Activated T-cell treated with anti-CD3 and anti-CD28 coated beads for 48 hours (primary cell): ENCODE measurements at regions not wholly inside any gene's neighbourhood (a gene's known extent, or its start where the extent isn't known, plus 50 kb on each side); places are given as distances from the start of the nearest gene placed in this dataset.
"Not testable (repeated sequence)": the region's sequence is repeated elsewhere in the genome, so short reads cannot be mapped to it uniquely, and the experiment has no call there.

Experiments
- DNase-seq: peaks from one replicate; pipeline ENCODE4 v3.0.0-alpha.2; 2020; ENCODE audit warnings: low read depth

GRCh38 chr2:82075875-82076274 lies 1771.3 kb upstream of the LRRTM1 start:
- DNase-seq = no peak

GRCh38 chr2:82062463-82062862 lies 1757.9 kb upstream of the LRRTM1 start:
- DNase-seq = no peak

GRCh38 chr2:82055846-82056245 lies 1751.3 kb upstream of the LRRTM1 start:
- DNase-seq = no peak

GRCh38 chr2:82043867-82044266 lies 1739.3 kb upstream of the LRRTM1 start:
- DNase-seq = no peak

- no peak for DNase-seq
Measured at GRCh38 chr2:82027921-82028615, 1723.5 kb upstream of the LRRTM1 start.

- no peak for DNase-seq
Measured at GRCh38 chr2:82023710-82024109, 1719.2 kb upstream of the LRRTM1 start.

- no peak for DNase-seq
Measured at GRCh38 chr2:82013641-82014040, 1709.1 kb upstream of the LRRTM1 start.

GRCh38 chr2:82007071-82007664 lies 1702.6 kb upstream of the LRRTM1 start:
- DNase-seq = no peak

- DNase-seq = not testable (repeated sequence)
Measured at GRCh38 chr2:82005889-82006288, 1701.3 kb upstream of the LRRTM1 start.

- no peak for DNase-seq
Measured at GRCh38 chr2:82001614-82002013, 1697.1 kb upstream of the LRRTM1 start.

- DNase-seq = no peak
Measured at GRCh38 chr2:82000606-82001005, 1696.1 kb upstream of the LRRTM1 start.

- DNase-seq = no peak
Measured at GRCh38 chr2:81996332-81996731, 1691.8 kb upstream of the LRRTM1 start.

- DNase-seq = no peak
Measured at GRCh38 chr2:81991282-81991681, 1686.7 kb upstream of the LRRTM1 start.

GRCh38 chr2:81987370-81987769 lies 1682.8 kb upstream of the LRRTM1 start:
- DNase-seq = no peak

- DNase-seq = no peak
Measured at GRCh38 chr2:81984969-81985637, 1680.6 kb upstream of the LRRTM1 start.

- DNase-seq = no peak
Measured at GRCh38 chr2:81981585-81981984, 1677.0 kb upstream of the LRRTM1 start.

- DNase-seq = no peak
Measured at GRCh38 chr2:81979086-81979485, 1674.5 kb upstream of the LRRTM1 start.

GRCh38 chr2:81976998-81977397 lies 1672.4 kb upstream of the LRRTM1 start:
- no peak for DNase-seq

- DNase-seq = no peak
Measured at GRCh38 chr2:81974216-81974615, 1669.7 kb upstream of the LRRTM1 start.

- no peak for DNase-seq
Measured at GRCh38 chr2:81942876-81943275, 1638.3 kb upstream of the LRRTM1 start.

GRCh38 chr2:81942136-81942680 lies 1637.7 kb upstream of the LRRTM1 start:
- DNase-seq = no peak

GRCh38 chr2:81940266-81940955 lies 1635.9 kb upstream of the LRRTM1 start:
- no peak for DNase-seq

GRCh38 chr2:81937944-81938343 lies 1633.4 kb upstream of the LRRTM1 start:
- DNase-seq = no peak
